ENCODE measurements at regions not wholly inside any gene's neighbourhood (a gene's known extent, or its start where the extent isn't known, plus 50 kb on each side); places are given as distances from the start of the nearest gene placed in this dataset. TPM values are rescaled to one million over a fixed set of nuclear protein-coding genes. Genes with fewer than 3 reads are reported as not detected.

GRCh38 chr7:121447243-121447910 is 51.3 kb upstream of the FAM3C start:
- Histone ChIP-seq H3K4me2 (no peak overlapping the region), H4K20me1 (ENCODE audit: low read depth) (no peaks in the 10 kb centered on the region), H3K9ac (no peak overlapping the region), H3F3A (ENCODE audit: low read depth) (peaks cover 19% of the 10 kb centered on the region), H3K27me3 (no peaks in the 10 kb centered on the region), H3K4me3 (no peak overlapping the region), H3K79me2 (ENCODE audit: low read depth) (no peaks in the 10 kb centered on the region), H3K9me3 (ENCODE audit: low read depth) (no peaks in the 10 kb centered on the region), H3K27ac (no peak overlapping the region), H2AFZ (replicated peaks) (no peak overlapping the region), H3K36me3 (no peaks in the 10 kb centered on the region), H3K4me1 (peaks cover 5% of the 10 kb centered on the region)
- Mint-ChIP-seq H3K27ac (no peak overlapping the region), H3K4me3 (no peak overlapping the region), H3K36me3 (no peaks in the 10 kb centered on the region), H3K4me1 (no peaks in the 10 kb centered on the region), H3K9me3 (no peaks in the 10 kb centered on the region), H3K27me3 (ENCODE audit: insufficient read depth, low read depth) (no peaks in the 10 kb centered on the region)
- DNase-seq (ENCODE audit: low spot score) = no peak
- no peak for TF ChIP-seq EZH2 (IDR thresholded peaks at IDR 0.05)
- no peak for TF ChIP-seq CTCF (IDR thresholded peaks at IDR 0.05)
- no peak for TF ChIP-seq EZH2phosphoT487 (IDR thresholded peaks at IDR 0.05)

- no peak overlapping the region for H3K27ac ChIP-seq
- TF ChIP-seq CTCF (IDR thresholded peaks at IDR 0.05) (no peak), EZH2 (IDR thresholded peaks at IDR 0.05) (no peak), EZH2phosphoT487 (IDR thresholded peaks at IDR 0.05) (no peak)
- H4K20me1 ChIP-seq (ENCODE audit: low read depth) = no peaks in the 10 kb centered on the region
- H3K27me3 ChIP-seq = no peaks in the 10 kb centered on the region
- H3K36me3 ChIP-seq = no peaks in the 10 kb centered on the region
- peaks cover 19% of the 10 kb centered on the region for H3F3A ChIP-seq (ENCODE audit: low read depth)
- no peaks in the 10 kb centered on the region for H3K79me2 ChIP-seq (ENCODE audit: low read depth)
- no peak overlapping the region for H3K4me3 ChIP-seq
- no peak overlapping the region for H3K4me3 Mint-ChIP-seq
- H3K27ac Mint-ChIP-seq = no peak overlapping the region
- peaks cover 5% of the 10 kb centered on the region for H3K4me1 ChIP-seq
- no peak overlapping the region for H3K9ac ChIP-seq
- no peaks in the 10 kb centered on the region for H3K9me3 ChIP-seq (ENCODE audit: low read depth)
- H3K9me3 Mint-ChIP-seq = no peaks in the 10 kb centered on the region
- H3K36me3 Mint-ChIP-seq = no peaks in the 10 kb centered on the region
- no peaks in the 10 kb centered on the region for H3K27me3 Mint-ChIP-seq (ENCODE audit: insufficient read depth, low read depth)
- H2AFZ ChIP-seq (replicated peaks) = no peak overlapping the region
- no peak overlapping the region for H3K4me2 ChIP-seq
- DNase-seq (ENCODE audit: low spot score) = no peak
- H3K4me1 Mint-ChIP-seq = no peaks in the 10 kb centered on the region
Observed at GRCh38 chr7:121446526-121446925, 50.4 kb upstream of the FAM3C start.

Small RNA genes in the stretch of these regions (small RNA-seq; reads per million reads assigned to genes)
- not detected for gene RN7SKP277

Measured in neural progenitor cell (in vitro differentiated cells).